Kidney (tissue), 13 donors: ENCODE measurements at regions not wholly inside any gene's neighbourhood (a gene's known extent, or its start where the extent isn't known, plus 50 kb on each side); places are given as distances from the start of the nearest gene placed in this dataset.

Experiments
- DNase-seq, 5 donors: peaks; one replicate each; pipeline ENCODE4 v3.0.0-alpha.2; 2013 to 2020
- FAIRE-seq: peaks from 2 replicates; lab custom pipeline; 2012; peaks lifted over from hg19 to GRCh38; lab: Jason Lieb, UNC
- H3K27ac ChIP-seq, 2 donors: one replicate each; pipeline ENCODE4 v1.7.0; 2013; ENCODE audit warnings: low read depth in 2 of 2, low read length in 2 of 2, inconsistent platforms in 1 of 2
- H3K27me3 ChIP-seq: one replicate; pipeline ENCODE4 v1.7.1; 2013; ENCODE audit warnings: low read length, inconsistent platforms; ENCODE audit not compliant: control insufficient read depth, insufficient read depth
- H3K36me3 ChIP-seq, 3 donors: one replicate each; pipeline versions ENCODE4 v1.7.0 to v1.7.1; 2013; ENCODE audit warnings: low read length in 3 of 3, control low read depth in 1 of 3, inconsistent platforms in 1 of 3; ENCODE audit not compliant: insufficient read depth in 3 of 3, control insufficient read depth in 2 of 3
- H3K4me1 ChIP-seq, 3 donors: one replicate each; pipeline versions ENCODE4 v1.7.0 to v1.7.1; 2013; ENCODE audit warnings: low read length in 3 of 3, inconsistent platforms in 1 of 3, low read depth in 1 of 3; ENCODE audit not compliant: control insufficient read depth in 2 of 3, insufficient read depth in 2 of 3
- H3K4me3 ChIP-seq, 3 donors: one replicate each; pipeline versions ENCODE4 v1.7.0 to v1.8.1; 2013; ENCODE audit warnings: low read length in 3 of 3, control low read depth in 1 of 3, inconsistent platforms in 1 of 3
- H3K9ac ChIP-seq, 3 donors: one replicate each; pipeline versions ENCODE4 v1.7.0 to v1.7.1; 2013; ENCODE audit warnings: low read length in 3 of 3, control low read depth in 1 of 3, inconsistent platforms in 1 of 3
- H3K9me3 ChIP-seq, 3 donors: one replicate each; pipeline versions ENCODE4 v1.7.0 to v1.7.1; 2013; ENCODE audit warnings: low read length in 3 of 3, control low read depth in 1 of 3, inconsistent platforms in 1 of 3; ENCODE audit not compliant: control insufficient read depth in 2 of 3, insufficient read depth in 1 of 3
- intact Hi-C: fragments of 100-400 bp; cut with DNase I; formaldehyde crosslinking; loops from one replicate; pipeline ENCODE4 v1.11.1; 2022
- TF ChIP-seq, protein P1 (sequence below): IDR thresholded peaks from 3 replicates; pipeline ENCODE4 v1.5.1; 2012; ENCODE audit warnings: mild to moderate bottlenecking, moderate library complexity, borderline replicate concordance; ENCODE audit not compliant: insufficient read depth; ENCODE audit errors: extremely low read depth
- donor health status: control.
- donor health status: control.
- donor health status: control.
- donor health status: control.
- donor health status: control.
- donor health status: DM: yes; HTN: yes; CAD: no.
- donor health status: Normal renal cell carcinoma (clear cell type).

DNA sequence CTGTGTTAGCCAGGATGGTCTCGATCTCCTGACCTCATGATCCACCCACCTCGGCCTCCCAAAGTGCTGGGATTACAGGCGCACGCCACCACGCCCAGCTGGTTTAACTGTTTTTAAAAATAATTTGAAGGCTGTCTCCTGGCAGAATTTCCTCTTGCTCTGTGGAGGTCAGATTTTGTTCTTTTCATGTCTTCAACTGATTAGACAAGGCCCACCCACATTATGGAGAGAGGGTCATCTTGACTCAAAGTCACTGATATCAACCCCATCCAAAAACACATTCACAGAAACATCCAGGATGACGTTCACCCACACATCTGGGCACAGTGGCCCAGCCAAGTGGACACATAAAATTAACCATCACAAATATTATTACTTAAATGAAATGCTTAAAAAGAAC, 365.4 kb downstream of the DHRSX start:
- DNase-seq: no peak
- H3K36me3 ChIP-seq: no peaks in the 10 kb centered on the region
- no peak for FAIRE-seq
- H3K27ac ChIP-seq: no peak overlapping the region
- H3K9me3 ChIP-seq: peaks cover 0 to 7% (median 0%) of the 10 kb centered on the region in 3 donors
- H3K4me3 ChIP-seq: no peak overlapping the region
- intact Hi-C loops: no loop called here
- no peaks in the 10 kb centered on the region for H3K4me1 ChIP-seq
- no peak overlapping the region for H3K9ac ChIP-seq
- TF ChIP-seq, protein P1, sequence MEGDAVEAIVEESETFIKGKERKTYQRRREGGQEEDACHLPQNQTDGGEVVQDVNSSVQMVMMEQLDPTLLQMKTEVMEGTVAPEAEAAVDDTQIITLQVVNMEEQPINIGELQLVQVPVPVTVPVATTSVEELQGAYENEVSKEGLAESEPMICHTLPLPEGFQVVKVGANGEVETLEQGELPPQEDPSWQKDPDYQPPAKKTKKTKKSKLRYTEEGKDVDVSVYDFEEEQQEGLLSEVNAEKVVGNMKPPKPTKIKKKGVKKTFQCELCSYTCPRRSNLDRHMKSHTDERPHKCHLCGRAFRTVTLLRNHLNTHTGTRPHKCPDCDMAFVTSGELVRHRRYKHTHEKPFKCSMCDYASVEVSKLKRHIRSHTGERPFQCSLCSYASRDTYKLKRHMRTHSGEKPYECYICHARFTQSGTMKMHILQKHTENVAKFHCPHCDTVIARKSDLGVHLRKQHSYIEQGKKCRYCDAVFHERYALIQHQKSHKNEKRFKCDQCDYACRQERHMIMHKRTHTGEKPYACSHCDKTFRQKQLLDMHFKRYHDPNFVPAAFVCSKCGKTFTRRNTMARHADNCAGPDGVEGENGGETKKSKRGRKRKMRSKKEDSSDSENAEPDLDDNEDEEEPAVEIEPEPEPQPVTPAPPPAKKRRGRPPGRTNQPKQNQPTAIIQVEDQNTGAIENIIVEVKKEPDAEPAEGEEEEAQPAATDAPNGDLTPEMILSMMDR: no peak
- H3K27me3 ChIP-seq: no peaks in the 10 kb centered on the region

DNA sequence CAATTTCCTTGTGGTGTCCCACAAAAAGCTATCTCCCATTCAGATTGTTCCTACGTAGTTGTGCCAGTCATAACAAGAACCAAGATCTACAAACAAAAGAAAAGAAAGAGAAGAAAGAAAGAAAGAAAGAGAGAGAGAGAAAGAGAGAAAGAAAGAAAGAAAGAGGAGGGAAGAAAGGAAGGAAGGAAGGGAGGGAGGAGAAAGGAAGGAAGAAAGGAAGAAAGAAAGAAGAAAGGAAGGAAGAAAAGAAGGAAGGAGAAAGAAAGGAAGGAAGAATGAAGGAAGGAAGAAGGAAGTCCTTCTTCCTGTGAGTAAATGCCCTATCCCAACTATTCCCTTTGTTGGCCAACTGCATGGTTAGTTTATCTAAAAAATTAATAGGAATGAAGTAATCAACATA, 366.0 kb downstream of the DHRSX start:
- no peak overlapping the region for H3K4me3 ChIP-seq
- no peaks in the 10 kb centered on the region for H3K4me1 ChIP-seq
- intact Hi-C loops: no loop called here
- TF ChIP-seq, protein P1: no peak
- no peak overlapping the region for H3K9ac ChIP-seq
- H3K9me3 ChIP-seq: peaks cover 0 to 7% (median 0%) of the 10 kb centered on the region in 3 donors
- no peak overlapping the region for H3K27ac ChIP-seq
- no peaks in the 10 kb centered on the region for H3K36me3 ChIP-seq
- no peaks in the 10 kb centered on the region for H3K27me3 ChIP-seq
- FAIRE-seq (no peak), DNase-seq (no peak)
